ENCODE measurements at regions not wholly inside any gene's neighbourhood (a gene's known extent, or its start where the extent isn't known, plus 50 kb on each side); places are given as distances from the start of the nearest gene placed in this dataset.

DNA sequence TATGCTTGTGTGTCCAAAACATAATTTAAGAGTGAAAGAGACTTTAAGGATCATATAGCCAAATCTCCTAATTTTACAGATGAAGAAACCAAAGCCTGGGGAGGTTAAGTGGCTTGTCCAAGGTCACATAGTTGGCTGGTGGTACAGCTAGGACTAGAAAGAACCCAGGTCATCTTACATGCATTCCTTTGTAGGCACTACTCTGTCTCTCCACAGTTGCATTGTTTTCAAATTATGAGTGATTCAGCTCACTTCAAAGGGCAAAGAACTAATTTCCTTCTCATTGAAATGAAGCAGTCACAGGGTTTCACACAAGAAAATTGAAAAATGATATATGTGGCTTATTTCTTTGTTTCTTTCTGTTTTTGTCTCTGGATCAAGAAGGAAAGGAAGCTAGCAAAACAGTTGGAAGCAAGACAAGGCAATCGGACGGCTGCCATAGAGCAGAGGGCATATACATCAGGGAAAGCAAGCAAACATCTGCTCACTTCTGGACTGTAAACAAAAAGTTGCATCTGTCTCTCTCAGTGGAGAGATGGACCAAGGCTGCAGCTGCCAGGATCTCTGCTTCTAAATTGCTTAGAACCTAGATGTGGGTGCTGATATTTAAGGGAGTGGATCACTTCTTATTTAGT is 107.5 kb upstream of the AMOT start:
- Mint-ChIP-seq H3K4me3 (no peak overlapping the region), H3K9me3 (no peaks in the 10 kb centered on the region), H3K27ac (no peak overlapping the region), H3K4me1 (no peaks in the 10 kb centered on the region), H3K36me3 (ENCODE audit: low read depth) (no peaks in the 10 kb centered on the region), H3K27me3 (no peaks in the 10 kb centered on the region)
- intact Hi-C loops (cut with micrococcal nuclease), result no loop called here
- no peak for TF ChIP-seq CTCF (IDR thresholded peaks at IDR 0.05)
- CTCF ChIA-PET, result no interaction called here
- ATAC-seq (ENCODE audit: low read depth), result no peak
- DNase-seq, result no peak
- POLR2A ChIA-PET, result no interaction called here

GRCh38 chrX:112946227-112946626 is 105.6 kb upstream of the AMOT start:
- H3K4me3 Mint-ChIP-seq, result no peak overlapping the region
- no peak for ATAC-seq (ENCODE audit: low read depth)
- POLR2A ChIA-PET, result no interaction called here
- H3K4me1 Mint-ChIP-seq, result peaks cover under 1% of the 10 kb centered on the region
- no peaks in the 10 kb centered on the region for H3K9me3 Mint-ChIP-seq
- no peaks in the 10 kb centered on the region for H3K36me3 Mint-ChIP-seq (ENCODE audit: low read depth)
- no peaks in the 10 kb centered on the region for H3K27me3 Mint-ChIP-seq
- no peak overlapping the region for H3K27ac Mint-ChIP-seq
- TF ChIP-seq CTCF (IDR thresholded peaks at IDR 0.05), result no peak
- intact Hi-C loops (cut with micrococcal nuclease), result no loop called here
- DNase-seq, result no peak
- CTCF ChIA-PET, result no interaction called here

GRCh38 chrX:112945826-112946225 is 105.2 kb upstream of the AMOT start:
- TF ChIP-seq CTCF (IDR thresholded peaks at IDR 0.05), result no peak
- H3K27me3 Mint-ChIP-seq, result no peaks in the 10 kb centered on the region
- ChIA-PET CTCF (no interaction called here), POLR2A (no interaction called here)
- intact Hi-C loops (cut with micrococcal nuclease), result no loop called here
- peaks cover 2% of the 10 kb centered on the region for H3K4me1 Mint-ChIP-seq
- no peak overlapping the region for H3K4me3 Mint-ChIP-seq
- ATAC-seq (ENCODE audit: low read depth), result no peak
- no peak for DNase-seq
- no peak overlapping the region for H3K27ac Mint-ChIP-seq
- no peaks in the 10 kb centered on the region for H3K36me3 Mint-ChIP-seq (ENCODE audit: low read depth)
- no peaks in the 10 kb centered on the region for H3K9me3 Mint-ChIP-seq

DNA sequence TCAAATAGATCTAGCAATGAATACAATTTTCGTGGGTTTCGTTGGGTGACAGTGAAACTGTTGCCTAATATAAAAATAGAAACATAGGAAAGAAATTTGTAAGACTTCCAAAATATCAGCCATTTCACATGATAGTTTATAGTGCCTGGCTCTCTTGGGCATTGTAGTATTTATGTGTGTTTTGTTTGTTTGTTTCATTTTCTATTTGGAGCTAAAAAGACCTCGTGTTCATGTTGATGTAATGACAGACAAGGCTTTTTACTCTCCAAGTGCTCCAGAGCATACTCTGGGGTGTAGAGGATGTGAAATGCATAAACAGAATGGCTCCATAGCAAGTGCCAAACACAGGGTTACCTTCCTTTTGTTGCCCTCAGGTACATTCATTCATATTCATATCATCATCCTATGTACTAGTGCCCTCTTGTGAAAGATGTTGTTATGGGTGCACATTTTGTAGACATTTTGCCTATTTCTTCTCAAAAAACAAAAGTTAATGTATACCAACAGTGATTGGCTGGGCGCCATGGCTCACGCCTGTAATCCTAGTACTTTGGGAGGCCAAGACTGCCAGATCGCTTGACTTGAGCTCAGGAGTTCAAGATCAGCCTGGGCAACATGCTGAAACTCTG is 100.7 kb upstream of the AMOT start:
- peaks cover 2% of the 10 kb centered on the region for H3K4me1 Mint-ChIP-seq
- ATAC-seq (ENCODE audit: low read depth), result no peak
- DNase-seq, result no peak

GRCh38 chrX:112935029-112935428 is 94.4 kb upstream of the AMOT start:
- Mint-ChIP-seq H3K27me3 (no peaks in the 10 kb centered on the region), H3K9me3 (no peaks in the 10 kb centered on the region), H3K4me1 (no peaks in the 10 kb centered on the region), H3K4me3 (no peak overlapping the region), H3K36me3 (ENCODE audit: low read depth) (no peaks in the 10 kb centered on the region), H3K27ac (no peak overlapping the region)
- no peak for TF ChIP-seq CTCF (IDR thresholded peaks at IDR 0.05)
- ATAC-seq (ENCODE audit: low read depth), result no peak
- POLR2A ChIA-PET, result no interaction called here
- no peak for DNase-seq
- CTCF ChIA-PET, result no interaction called here
- intact Hi-C loops (cut with micrococcal nuclease), result no loop called here

More for the DNA sequence above, 100.7 kb upstream of the AMOT start:
- intact Hi-C loops (cut with micrococcal nuclease), result no loop called here
- H3K9me3 Mint-ChIP-seq, result no peaks in the 10 kb centered on the region
- ChIA-PET POLR2A (no interaction called here), CTCF (no interaction called here)
- no peaks in the 10 kb centered on the region for H3K36me3 Mint-ChIP-seq (ENCODE audit: low read depth)
- TF ChIP-seq CTCF (IDR thresholded peaks at IDR 0.05), result no peak
- H3K27me3 Mint-ChIP-seq, result no peaks in the 10 kb centered on the region
- no peak overlapping the region for H3K4me3 Mint-ChIP-seq
- H3K27ac Mint-ChIP-seq, result no peak overlapping the region
